Stimulated activated CD4-positive, alpha-beta T cell treated with anti-CD3 and anti-CD28 coated beads, TNF-alpha, amount 100 ng/mL, for 24 hours (primary cell): ENCODE measurements at regions not wholly inside any gene's neighbourhood (a gene's known extent, or its start where the extent isn't known, plus 50 kb on each side); places are given as distances from the start of the nearest gene placed in this dataset.

Source experiments
- DNase-seq, 3 experiments: peaks; one replicate each; pipeline ENCODE4 v3.0.0-alpha.2; 2020; ENCODE audit warnings: low read depth in 3 of 3

GRCh38 chr3:21801631-21802030 is 50.6 kb upstream of the ZNF385D start:
- DNase-seq, result no peak

- DNase-seq, result no peak
Observed at GRCh38 chr3:21803604-21804003, 52.6 kb upstream of the ZNF385D start.

- DNase-seq, result no peak
Observed at GRCh38 chr3:21804330-21804729, 53.3 kb upstream of the ZNF385D start.

GRCh38 chr3:21806733-21807132 is 55.7 kb upstream of the ZNF385D start:
- DNase-seq, result no peak

GRCh38 chr3:21825684-21826083 is 74.7 kb upstream of the ZNF385D start:
- no peak for DNase-seq

- DNase-seq, result no peak
Observed at GRCh38 chr3:21826416-21826815, 75.4 kb upstream of the ZNF385D start.

GRCh38 chr3:21830541-21830940 is 79.5 kb upstream of the ZNF385D start:
- DNase-seq, result no peak

- no peak for DNase-seq
Observed at GRCh38 chr3:21835264-21835663, 84.3 kb upstream of the ZNF385D start.

GRCh38 chr3:21836227-21836626 is 85.2 kb upstream of the ZNF385D start:
- DNase-seq, result no peak

- DNase-seq, result no peak
Observed at GRCh38 chr3:21839176-21839575, 88.2 kb upstream of the ZNF385D start.

- no peak for DNase-seq
Observed at GRCh38 chr3:21839592-21839991, 88.6 kb upstream of the ZNF385D start.

- no peak for DNase-seq
Observed at GRCh38 chr3:21847005-21847404, 96.0 kb upstream of the ZNF385D start.

- DNase-seq, result no peak
Observed at GRCh38 chr3:21859124-21860081, 108.4 kb upstream of the ZNF385D start.

- no peak for DNase-seq
Observed at GRCh38 chr3:21860082-21860475, 109.1 kb upstream of the ZNF385D start.

- no peak for DNase-seq
Observed at GRCh38 chr3:21860657-21861056, 109.6 kb upstream of the ZNF385D start.

- no peak for DNase-seq
Observed at GRCh38 chr3:21876782-21877181, 125.8 kb upstream of the ZNF385D start.

- no peak for DNase-seq
Observed at GRCh38 chr3:21877214-21877754, 126.3 kb upstream of the ZNF385D start.

- no peak for DNase-seq
Observed at GRCh38 chr3:21879184-21879886, 128.3 kb upstream of the ZNF385D start.

GRCh38 chr3:21888656-21889055 is 137.6 kb upstream of the ZNF385D start:
- DNase-seq, result no peak

GRCh38 chr3:21889166-21889565 is 138.2 kb upstream of the ZNF385D start:
- DNase-seq, result no peak

GRCh38 chr3:21892104-21892503 is 141.1 kb upstream of the ZNF385D start:
- DNase-seq, result no peak

- no peak for DNase-seq
Observed at GRCh38 chr3:21893242-21893641, 142.2 kb upstream of the ZNF385D start.
